HG02852 (cell line): ENCODE measurements at regions not wholly inside any gene's neighbourhood (a gene's known extent, or its start where the extent isn't known, plus 50 kb on each side); places are given as distances from the start of the nearest gene placed in this dataset.

Source experiments
- ATAC-seq: cut with Tn5 transposase; IDR thresholded peaks from one replicate; pipeline ENCODE4 v1.9.1; 2021; ENCODE audit warnings: mild to moderate bottlenecking, moderate library complexity; ENCODE audit not compliant: unreplicated experiment

DNA sequence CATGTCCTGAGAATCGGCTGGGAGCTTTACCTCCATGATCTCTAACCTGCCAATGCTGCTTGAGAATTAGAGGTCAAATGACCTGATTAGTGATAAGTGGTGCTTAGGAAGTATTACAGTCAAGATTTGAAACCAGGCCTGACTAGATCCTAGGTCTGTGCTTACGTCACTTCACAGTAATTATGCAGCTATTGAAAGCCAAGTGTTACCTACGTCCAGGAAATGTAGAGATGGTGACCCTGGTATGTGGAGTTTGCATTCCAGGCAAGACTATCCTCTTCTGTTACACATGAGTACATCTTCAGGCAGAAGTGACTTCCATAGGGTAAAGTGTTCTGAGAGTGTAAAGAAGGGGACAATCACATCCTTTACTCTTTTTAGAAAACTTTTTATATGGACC lies 530.4 kb upstream of the TENM4 start:
- no peak for ATAC-seq

GRCh38 chr11:79966592-79966991 lies 525.8 kb upstream of the TENM4 start:
- no peak for ATAC-seq

- ATAC-seq, result no peak
These were observed 523.2 kb upstream of the TENM4 start for GRCh38 chr11:79963856-79964645.

DNA sequence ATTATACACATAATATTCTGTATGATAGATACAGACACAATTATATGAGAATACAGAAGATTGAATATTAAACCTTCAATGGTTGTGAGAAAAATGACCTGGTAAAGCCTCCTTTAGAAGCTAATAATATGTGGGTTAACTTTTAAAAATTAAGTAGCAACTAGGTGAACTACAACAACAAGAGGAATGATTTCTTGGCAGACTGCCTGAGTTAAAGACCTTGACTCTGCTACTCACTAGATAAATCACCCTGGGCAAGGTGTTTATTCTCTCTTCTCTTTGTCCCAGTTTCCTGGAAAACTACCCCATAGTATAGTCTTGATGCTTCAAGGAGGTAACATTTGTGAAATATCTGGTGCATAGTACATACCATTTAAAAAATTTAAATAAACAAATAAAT lies 519.6 kb upstream of the TENM4 start:
- ATAC-seq, result no peak

GRCh38 chr11:79959318-79959717 lies 518.5 kb upstream of the TENM4 start:
- no peak for ATAC-seq

DNA sequence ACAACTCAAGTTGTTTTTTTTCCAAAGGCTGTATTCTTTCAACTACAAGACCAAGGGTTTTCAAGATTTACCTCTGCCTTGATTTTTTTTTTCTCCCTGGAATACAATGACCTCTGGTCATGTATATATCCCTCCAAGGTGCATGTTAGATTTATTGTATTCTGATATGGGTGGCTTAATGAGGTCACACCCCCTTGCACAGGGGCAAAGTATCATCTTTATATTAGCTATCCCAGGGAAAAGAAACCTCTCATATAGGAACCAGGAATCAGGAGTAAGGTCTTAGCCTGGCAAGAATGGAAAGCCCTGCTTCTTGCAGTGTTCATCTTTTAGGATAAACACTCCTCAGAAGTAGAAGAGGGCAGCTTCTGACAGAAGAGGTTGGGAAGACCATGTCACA lies 516.9 kb upstream of the TENM4 start:
- ATAC-seq, result no peak

DNA sequence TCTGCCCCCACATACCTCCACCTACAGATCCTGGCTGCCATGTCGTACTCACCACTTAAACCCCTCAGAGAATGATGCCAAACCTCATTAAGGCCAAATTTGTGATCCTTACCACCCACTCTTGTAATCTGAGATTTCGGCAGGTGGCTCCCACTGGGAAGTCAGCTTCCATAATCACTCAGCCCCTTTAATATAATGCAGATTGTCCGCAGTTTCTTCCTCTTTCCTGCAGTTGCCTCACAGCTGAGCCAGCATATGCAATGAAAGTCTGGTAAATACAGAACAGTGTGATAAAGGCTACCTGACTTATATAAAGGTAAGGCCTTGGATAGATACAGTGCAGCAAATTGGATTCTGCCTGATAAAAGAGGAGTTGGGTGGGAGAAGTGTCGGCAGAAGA lies 515.2 kb upstream of the TENM4 start:
- no peak for ATAC-seq

DNA sequence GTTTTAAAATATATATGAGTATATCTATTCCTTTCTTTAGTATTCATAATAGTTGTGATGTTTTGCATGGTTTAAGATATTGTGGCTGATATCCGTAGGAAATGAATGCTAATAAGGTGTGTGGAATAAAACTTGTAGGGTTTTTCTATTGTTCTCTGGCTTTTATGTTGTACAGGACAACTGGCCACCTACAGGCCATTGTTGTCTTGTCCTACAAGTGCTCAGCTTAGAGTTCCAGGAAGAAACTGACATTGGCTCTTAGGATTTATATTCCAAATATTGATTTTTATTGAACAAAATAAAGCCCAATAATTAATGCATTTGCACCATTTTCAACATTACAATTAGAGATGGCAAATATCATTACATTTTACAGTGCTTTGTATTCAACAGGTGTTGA lies 512.8 kb upstream of the TENM4 start:
- ATAC-seq, result no peak

DNA sequence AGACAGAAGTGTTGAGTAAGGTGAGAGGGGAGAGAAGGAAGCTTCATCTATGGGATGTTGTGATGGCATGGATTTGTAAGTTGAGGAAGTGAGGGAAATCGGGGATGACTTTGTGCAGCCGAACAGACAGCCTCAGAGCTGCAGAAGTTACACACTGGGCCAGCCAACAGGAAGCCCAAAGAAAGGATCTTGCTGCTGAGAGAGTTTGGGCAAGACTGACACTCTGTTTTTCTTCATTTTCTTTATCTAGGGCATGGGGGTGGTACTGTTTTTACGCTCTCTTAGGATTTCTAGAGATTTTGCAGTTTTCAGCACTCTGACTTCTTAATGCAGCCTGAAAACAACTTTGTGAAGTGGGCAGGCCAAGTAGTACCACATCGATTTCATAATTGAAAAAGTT lies 509.9 kb upstream of the TENM4 start:
- ATAC-seq, result no peak

GRCh38 chr11:79950172-79950571 lies 509.3 kb upstream of the TENM4 start:
- ATAC-seq, result no peak

DNA sequence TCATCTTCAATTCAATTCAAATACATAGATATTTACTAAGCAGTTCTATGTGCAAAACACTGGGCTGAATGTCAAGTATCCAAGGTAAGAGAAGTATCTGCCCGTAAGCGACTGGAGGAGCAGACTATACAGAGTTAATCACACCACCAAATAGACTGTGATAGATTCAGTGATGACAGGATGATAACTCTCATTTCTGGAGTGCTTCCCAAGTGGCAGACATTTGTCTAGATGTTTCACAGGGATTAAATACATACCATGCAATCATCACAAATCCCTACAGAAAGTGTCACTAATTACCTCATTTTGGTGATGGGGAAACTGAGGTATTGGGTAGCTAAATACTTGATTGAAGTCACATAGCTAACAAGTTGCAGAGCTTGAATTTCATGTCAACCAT lies 508.7 kb upstream of the TENM4 start:
- ATAC-seq, result no peak

DNA sequence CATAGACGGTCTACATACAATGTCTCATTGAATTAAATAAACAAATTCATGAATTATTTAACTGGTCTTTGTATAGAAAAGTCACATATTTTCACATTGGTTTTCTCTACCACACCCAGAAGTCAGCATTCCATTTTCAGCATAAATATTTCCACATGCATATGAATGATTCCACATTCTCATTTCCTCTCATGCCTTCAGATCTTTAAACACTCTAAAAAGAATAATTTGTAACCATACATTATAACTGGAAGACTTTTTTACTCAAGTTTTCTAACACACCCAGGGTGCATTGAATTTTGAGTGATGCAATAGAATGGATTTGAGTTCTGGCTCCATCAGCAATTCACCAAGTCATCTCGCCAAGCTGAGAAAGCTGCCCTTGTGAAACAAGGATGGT lies 501.8 kb upstream of the TENM4 start:
- no peak for ATAC-seq

GRCh38 chr11:79942090-79942489 lies 501.3 kb upstream of the TENM4 start:
- no peak for ATAC-seq

DNA sequence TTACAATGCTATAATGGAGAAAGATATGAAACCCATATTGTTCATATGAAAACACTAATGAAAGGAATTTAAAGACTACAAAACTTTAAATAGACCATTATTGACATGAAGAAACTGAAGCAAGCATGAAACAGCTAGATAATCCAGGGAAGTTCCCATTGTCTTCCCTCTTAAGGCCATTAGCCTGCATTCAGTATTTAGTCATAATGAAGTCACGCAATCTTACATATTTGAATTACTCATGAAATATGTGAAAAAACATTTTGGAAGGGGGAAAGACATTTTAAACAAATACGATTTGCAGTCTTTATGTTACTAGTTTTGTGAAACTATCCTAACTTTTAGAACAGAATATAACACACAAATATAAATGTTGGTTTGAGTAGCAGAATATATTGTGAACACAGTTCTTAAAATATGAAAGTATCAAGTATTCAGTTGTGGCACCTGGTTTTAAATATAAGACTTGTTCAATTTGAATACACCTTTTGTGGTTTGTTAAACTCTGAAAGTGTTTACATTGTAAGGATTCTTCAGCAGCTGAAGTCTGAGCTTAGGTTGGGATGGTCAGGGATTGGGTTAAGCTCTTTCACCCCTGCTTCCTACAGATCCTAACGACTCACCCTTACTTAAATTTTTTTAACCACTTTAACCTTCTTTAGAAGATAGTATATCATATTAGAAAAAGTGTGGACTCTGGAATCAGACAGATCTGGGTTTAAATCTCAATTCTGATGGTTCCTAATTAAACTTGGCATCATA lies 500.3 kb upstream of the TENM4 start:
- ATAC-seq, result no peak

DNA sequence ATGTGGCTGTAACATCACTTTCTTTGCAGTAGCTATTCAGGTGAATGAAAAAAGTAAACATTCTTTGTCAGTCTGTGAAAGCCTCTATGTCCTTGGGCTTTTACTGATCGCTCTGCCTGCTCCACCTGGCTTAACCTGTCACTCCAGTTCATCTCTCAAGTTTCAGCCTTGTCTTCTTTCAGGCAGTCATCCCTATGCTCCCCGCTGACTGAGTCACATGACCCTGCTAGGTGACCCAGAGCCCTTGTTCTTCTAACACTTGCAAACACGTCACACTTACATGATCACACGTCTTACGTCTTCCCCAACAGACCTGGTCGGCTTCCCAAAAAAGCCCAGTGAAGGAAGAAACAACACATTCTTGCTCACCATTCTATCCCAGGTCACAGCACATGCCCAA lies 499.3 kb upstream of the TENM4 start:
- no peak for ATAC-seq

DNA sequence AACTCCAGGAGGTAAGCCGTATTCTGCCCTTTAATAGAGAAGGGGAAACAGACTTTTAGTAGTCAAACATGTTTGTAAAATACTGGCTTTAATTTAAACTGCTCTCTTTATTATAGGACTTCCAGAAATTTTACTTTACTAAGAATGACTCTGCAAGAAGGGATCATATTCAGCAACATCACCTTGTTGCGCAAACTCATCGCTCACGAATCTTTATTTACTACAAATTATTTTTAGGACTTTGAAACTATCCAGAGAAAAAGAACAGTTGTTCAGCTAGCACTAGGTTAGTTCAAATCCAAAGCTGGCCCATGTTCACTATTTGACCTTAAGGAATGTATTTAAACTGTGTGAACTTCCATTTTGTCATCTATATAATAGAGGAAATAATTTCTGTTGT lies 498.3 kb upstream of the TENM4 start:
- ATAC-seq, result no peak

- ATAC-seq, result no peak
These were observed 497.0 kb upstream of the TENM4 start for GRCh38 chr11:79937676-79938334.

- ATAC-seq, result no peak
These were observed 491.8 kb upstream of the TENM4 start for GRCh38 chr11:79932612-79933011.

DNA sequence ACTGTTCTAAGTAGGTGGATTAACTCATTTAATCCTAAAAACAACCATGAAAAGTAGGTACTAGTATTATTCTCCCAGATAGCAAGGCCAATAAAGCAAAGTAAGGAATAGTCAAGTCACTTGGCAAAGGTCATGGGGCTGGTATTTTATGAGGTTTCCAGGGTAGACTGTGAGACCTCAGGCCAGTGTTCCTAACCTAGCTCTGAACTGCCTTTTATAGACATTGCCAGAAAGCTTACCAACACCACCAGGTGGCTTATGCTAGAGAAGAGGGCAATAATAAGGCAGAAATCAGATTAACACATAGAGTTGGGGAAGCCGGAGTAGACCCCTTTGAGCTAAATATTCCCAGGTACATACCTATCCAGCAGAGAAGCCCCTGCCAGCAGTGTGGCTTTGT lies 490.9 kb upstream of the TENM4 start:
- ATAC-seq, result no peak

DNA sequence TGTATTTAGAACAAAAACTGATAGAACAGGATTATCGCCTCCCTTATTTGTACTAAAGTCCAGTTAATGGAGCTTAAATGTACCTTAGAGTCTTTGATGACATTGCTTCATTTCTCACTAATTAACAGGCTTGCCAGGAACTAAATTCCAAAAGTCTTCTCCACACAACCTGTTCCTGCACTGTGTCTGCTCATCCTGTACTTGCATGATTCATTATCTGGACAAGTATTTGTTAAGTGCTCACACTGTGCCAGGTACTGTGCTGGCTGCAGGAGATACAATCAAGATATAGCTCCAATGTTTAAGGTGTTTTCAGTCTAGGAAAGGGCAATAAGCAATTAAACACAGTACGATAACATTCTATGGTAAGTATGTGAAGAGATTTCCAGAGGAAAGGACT lies 485.9 kb upstream of the TENM4 start:
- ATAC-seq, result no peak

- peak; percentile 78 for ATAC-seq
These were observed 484.7 kb upstream of the TENM4 start for GRCh38 chr11:79925570-79925969.

GRCh38 chr11:79922641-79923040 lies 481.8 kb upstream of the TENM4 start:
- ATAC-seq, result no peak
